Thoracic aorta (tissue), 2 donors: ENCODE measurements at regions not wholly inside any gene's neighbourhood (a gene's known extent, or its start where the extent isn't known, plus 50 kb on each side); places are given as distances from the start of the nearest gene placed in this dataset.

Experiments
- ATAC-seq: fragments of 150-250 bp; one replicate; pipeline ENCODE4 v1.8.0; 2017; ENCODE audit warnings: low read depth; ENCODE audit not compliant: insufficient number of reproducible peaks, low FRiP score
- DNase-seq: peaks from one replicate; pipeline ENCODE4 v3.0.0-alpha.2; 2020; ENCODE audit warnings: low spot score
- H3K27ac ChIP-seq, 2 donors: fragments of 200-600 bp; sonication (generic); 1 replicate in 1 of 2; 2 replicates in 1 of 2; pipeline ENCODE4 v1.5.1; 2016; ENCODE audit warnings: mild to moderate bottlenecking in 2 of 2, moderate library complexity in 2 of 2
- H3K27me3 ChIP-seq: fragments of 200-600 bp; sonication (generic); replicated peaks from 2 replicates; pipeline ENCODE4 v1.6.0; 2016; ENCODE audit warnings: mild to moderate bottlenecking; ENCODE audit not compliant: insufficient read depth
- H3K36me3 ChIP-seq: fragments of 200-600 bp; sonication (generic); one replicate; pipeline ENCODE4 v1.5.1; 2016
- H3K4me1 ChIP-seq, 2 donors: fragments of 200-600 bp; sonication (generic); 1 replicate in 1 of 2; 2 replicates in 1 of 2; pipeline versions ENCODE4 v1.5.1 to v1.6.0; 2016; ENCODE audit warnings: low read depth in 2 of 2, mild to moderate bottlenecking in 1 of 2; ENCODE audit not compliant: control insufficient read depth in 1 of 2
- H3K4me3 ChIP-seq: fragments of 200-600 bp; sonication (generic); 2 replicates; pipeline ENCODE4 v1.5.1; 2016; ENCODE audit warnings: mild to moderate bottlenecking
- H3K9me3 ChIP-seq: fragments of 200-600 bp; sonication (generic); 2 replicates; pipeline ENCODE4 v1.5.1; 2016
- CTCF ChIP-seq: fragments of 200-600 bp; sonication (generic); IDR thresholded peaks from one replicate; pipeline ENCODE4 v1.5.1; 2019; ENCODE audit warnings: antibody characterized with exemption

DNA sequence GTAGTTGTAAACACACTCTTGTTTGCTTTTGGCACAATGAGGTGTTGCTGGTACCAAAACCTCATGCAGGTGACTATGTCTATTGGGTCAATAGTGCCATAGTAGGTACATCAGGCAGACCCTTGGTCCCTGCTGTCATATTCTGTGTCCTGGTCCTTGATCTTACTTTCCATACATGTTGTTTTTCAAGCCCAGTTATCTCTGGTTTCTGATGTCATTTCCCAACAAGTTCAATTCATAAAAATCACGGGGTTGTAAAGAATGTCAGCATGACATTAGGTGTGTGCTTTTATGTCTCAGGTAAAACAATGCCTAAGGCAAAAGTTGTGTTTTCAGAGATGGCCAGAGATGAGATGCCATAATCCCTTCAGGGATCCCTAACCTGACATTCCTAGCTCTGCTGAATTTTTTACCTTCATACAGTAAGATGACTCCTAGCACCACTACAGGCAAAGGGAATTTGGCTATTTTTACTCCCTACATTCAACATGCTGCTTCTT lies 390.3 kb upstream of the PKN2 start:
- Histone ChIP-seq H3K27me3 (no peaks in the 10 kb centered on the region), H3K36me3 (no peaks in the 10 kb centered on the region), H3K27ac (no peak overlapping the region), H3K9me3 (no peaks in the 10 kb centered on the region), H3K4me1 (no peaks in the 10 kb centered on the region), H3K4me3 (no peak overlapping the region)
- ATAC-seq, result no peak
- no peak for TF ChIP-seq CTCF
- DNase-seq, result no peak

DNA sequence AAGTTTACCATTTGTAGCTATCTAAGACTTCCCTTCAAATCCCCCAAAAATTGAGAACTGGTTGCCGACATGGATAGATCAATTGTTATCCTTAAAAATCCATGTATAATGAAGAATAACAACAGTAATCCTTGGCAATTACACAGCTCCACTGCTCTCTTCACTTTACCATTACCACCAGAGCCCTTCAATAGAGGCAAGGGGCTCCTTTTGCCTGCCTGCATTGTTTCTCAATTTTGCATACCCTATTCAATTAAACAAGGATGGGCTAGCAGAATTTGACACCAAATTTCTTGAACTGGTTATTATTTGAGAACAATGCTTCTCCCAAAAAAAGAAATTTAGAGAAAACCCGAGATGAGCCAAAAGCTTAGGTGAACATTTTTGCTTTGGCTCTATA lies 387.8 kb upstream of the PKN2 start:
- no peak overlapping the region for H3K4me3 ChIP-seq
- no peaks in the 10 kb centered on the region for H3K4me1 ChIP-seq
- DNase-seq (no peak), ATAC-seq (no peak)
- H3K36me3 ChIP-seq, result no peaks in the 10 kb centered on the region
- H3K27me3 ChIP-seq, result no peaks in the 10 kb centered on the region
- H3K9me3 ChIP-seq, result no peaks in the 10 kb centered on the region
- no peak overlapping the region for H3K27ac ChIP-seq
- TF ChIP-seq CTCF, result no peak

DNA sequence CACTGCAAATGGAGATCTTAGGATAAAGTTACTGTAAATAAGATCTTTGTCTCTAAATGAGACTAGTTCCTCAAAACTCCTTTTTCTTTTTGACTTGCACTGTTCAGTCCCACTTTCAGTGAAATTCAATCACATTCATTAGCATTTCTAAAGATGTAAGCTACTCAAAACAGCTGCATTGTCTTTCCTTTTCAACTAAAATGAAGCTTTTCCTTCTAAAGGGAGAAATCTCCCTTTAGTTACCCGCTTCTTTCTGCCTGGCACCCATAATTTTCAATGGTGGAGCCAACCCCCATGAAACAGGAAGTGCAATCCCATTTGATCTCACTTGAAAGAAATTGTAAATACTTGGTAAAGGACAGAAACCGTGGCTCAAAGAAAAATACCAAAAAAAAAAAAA lies 387.4 kb upstream of the PKN2 start:
- Histone ChIP-seq H3K27me3 (no peaks in the 10 kb centered on the region), H3K9me3 (no peaks in the 10 kb centered on the region), H3K27ac (no peak overlapping the region), H3K36me3 (no peaks in the 10 kb centered on the region), H3K4me1 (no peaks in the 10 kb centered on the region), H3K4me3 (no peak overlapping the region)
- DNase-seq, result no peak
- no peak for TF ChIP-seq CTCF
- no peak for ATAC-seq

GRCh38 chr1:88298506-88298905 lies 385.6 kb upstream of the PKN2 start:
- no peaks in the 10 kb centered on the region for H3K4me1 ChIP-seq
- DNase-seq (no peak), ATAC-seq (no peak)
- TF ChIP-seq CTCF, result no peak
- no peaks in the 10 kb centered on the region for H3K27me3 ChIP-seq
- no peak overlapping the region for H3K4me3 ChIP-seq
- H3K9me3 ChIP-seq, result no peaks in the 10 kb centered on the region
- H3K27ac ChIP-seq, result no peak overlapping the region
- no peaks in the 10 kb centered on the region for H3K36me3 ChIP-seq

GRCh38 chr1:88300752-88301263 lies 383.3 kb upstream of the PKN2 start:
- DNase-seq (no peak), ATAC-seq (no peak)
- TF ChIP-seq CTCF, result no peak
- H3K27ac ChIP-seq, result no peak overlapping the region
- no peaks in the 10 kb centered on the region for H3K27me3 ChIP-seq
- H3K9me3 ChIP-seq, result no peaks in the 10 kb centered on the region
- H3K4me1 ChIP-seq, result no peaks in the 10 kb centered on the region
- H3K36me3 ChIP-seq, result no peaks in the 10 kb centered on the region
- no peak overlapping the region for H3K4me3 ChIP-seq
